ENCODE measurements at regions not wholly inside any gene's neighbourhood (a gene's known extent, or its start where the extent isn't known, plus 50 kb on each side); places are given as distances from the start of the nearest gene placed in this dataset.

- Mint-ChIP-seq H3K4me1 (no peaks in the 10 kb centered on the region), H3K27ac (no peak overlapping the region), H3K4me3 (no peak overlapping the region), H3K9me3 (ENCODE audit: low read depth) (no peaks in the 10 kb centered on the region), H3K36me3 (no peaks in the 10 kb centered on the region), H3K27me3 (no peaks in the 10 kb centered on the region)
- ATAC-seq: no peak
- DNase-seq: no peak
- CTCF ChIA-PET: no interaction called here
Measured at GRCh38 chr6:113287396-113287795, 569.7 kb upstream of the MARCKS start.

DNA sequence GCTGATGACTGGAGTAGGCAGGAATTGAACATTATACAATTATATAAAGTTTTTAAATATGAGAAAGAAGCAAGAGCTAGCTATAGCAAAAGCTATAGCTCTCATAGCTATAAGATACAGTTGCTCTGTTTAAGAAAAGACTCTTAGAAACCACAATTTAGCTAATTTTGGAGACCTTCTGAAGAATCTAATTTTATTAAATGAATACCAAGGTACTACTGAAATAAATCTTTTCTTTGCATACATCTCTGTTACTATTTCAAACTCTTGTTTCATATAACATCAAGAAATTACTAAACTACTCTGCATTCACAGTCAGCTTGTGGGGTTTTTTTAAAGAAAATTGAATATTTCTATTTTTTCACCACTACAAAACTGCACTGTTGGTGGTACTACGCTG, 568.7 kb upstream of the MARCKS start:
- no peak for ATAC-seq
- no peak overlapping the region for H3K4me3 Mint-ChIP-seq
- CTCF ChIA-PET: no interaction called here
- no peak for DNase-seq
- no peaks in the 10 kb centered on the region for H3K9me3 Mint-ChIP-seq (ENCODE audit: low read depth)
- no peaks in the 10 kb centered on the region for H3K36me3 Mint-ChIP-seq
- no peaks in the 10 kb centered on the region for H3K4me1 Mint-ChIP-seq
- no peak overlapping the region for H3K27ac Mint-ChIP-seq
- H3K27me3 Mint-ChIP-seq: no peaks in the 10 kb centered on the region

GRCh38 chr6:113289166-113289565, 568.0 kb upstream of the MARCKS start:
- CTCF ChIA-PET: no interaction called here

GRCh38 chr6:113290684-113291083, 566.5 kb upstream of the MARCKS start:
- DNase-seq (no peak), ATAC-seq (no peak)
- CTCF ChIA-PET: no interaction called here
- H3K36me3 Mint-ChIP-seq: no peaks in the 10 kb centered on the region
- no peaks in the 10 kb centered on the region for H3K27me3 Mint-ChIP-seq
- H3K4me3 Mint-ChIP-seq: no peak overlapping the region
- H3K4me1 Mint-ChIP-seq: no peaks in the 10 kb centered on the region
- no peak overlapping the region for H3K27ac Mint-ChIP-seq
- no peaks in the 10 kb centered on the region for H3K9me3 Mint-ChIP-seq (ENCODE audit: low read depth)

More at GRCh38 chr6:113289166-113289565, 568.0 kb upstream of the MARCKS start:
- ATAC-seq: no peak
- Mint-ChIP-seq H3K4me3 (no peak overlapping the region), H3K27me3 (no peaks in the 10 kb centered on the region), H3K27ac (no peak overlapping the region), H3K4me1 (no peaks in the 10 kb centered on the region), H3K36me3 (no peaks in the 10 kb centered on the region), H3K9me3 (ENCODE audit: low read depth) (no peaks in the 10 kb centered on the region)
- no peak for DNase-seq

DNA sequence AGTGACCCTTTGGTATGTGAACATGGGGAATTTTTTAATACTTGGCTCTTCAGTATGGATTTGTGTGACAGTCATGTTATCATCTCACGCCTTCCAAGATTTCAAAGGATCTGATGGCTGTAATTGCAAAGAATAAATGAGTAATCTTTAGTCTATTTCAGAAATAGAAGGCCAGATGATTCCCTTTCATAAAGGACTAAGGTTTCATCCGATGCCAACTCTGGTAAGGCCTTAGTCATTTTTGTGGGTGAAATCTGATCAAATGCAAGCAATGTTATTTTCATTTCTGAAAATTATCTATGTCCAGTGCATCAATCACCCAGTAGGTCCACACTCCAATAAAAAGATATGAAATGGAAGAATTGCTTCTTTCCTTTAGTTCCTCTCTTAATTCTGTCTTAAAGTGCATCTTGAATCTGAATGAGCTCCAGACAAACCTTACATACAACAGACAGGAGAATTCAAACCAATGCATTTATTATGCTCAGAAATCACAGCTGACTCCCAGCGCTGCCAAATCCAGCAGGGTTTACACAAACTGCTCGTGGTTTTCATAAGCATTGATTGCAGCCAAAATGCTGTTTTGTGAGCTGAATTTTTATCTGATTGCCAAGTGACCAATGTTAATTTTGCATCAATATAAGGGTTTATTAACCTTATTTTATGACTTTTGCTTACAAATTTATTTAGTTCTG, 565.2 kb upstream of the MARCKS start:
- Mint-ChIP-seq H3K4me1 (no peaks in the 10 kb centered on the region), H3K36me3 (no peaks in the 10 kb centered on the region), H3K27ac (no peak overlapping the region), H3K4me3 (no peak overlapping the region), H3K27me3 (no peaks in the 10 kb centered on the region), H3K9me3 (ENCODE audit: low read depth) (no peaks in the 10 kb centered on the region)
- ATAC-seq (no peak), DNase-seq (no peak)
- CTCF ChIA-PET: no interaction called here

DNA sequence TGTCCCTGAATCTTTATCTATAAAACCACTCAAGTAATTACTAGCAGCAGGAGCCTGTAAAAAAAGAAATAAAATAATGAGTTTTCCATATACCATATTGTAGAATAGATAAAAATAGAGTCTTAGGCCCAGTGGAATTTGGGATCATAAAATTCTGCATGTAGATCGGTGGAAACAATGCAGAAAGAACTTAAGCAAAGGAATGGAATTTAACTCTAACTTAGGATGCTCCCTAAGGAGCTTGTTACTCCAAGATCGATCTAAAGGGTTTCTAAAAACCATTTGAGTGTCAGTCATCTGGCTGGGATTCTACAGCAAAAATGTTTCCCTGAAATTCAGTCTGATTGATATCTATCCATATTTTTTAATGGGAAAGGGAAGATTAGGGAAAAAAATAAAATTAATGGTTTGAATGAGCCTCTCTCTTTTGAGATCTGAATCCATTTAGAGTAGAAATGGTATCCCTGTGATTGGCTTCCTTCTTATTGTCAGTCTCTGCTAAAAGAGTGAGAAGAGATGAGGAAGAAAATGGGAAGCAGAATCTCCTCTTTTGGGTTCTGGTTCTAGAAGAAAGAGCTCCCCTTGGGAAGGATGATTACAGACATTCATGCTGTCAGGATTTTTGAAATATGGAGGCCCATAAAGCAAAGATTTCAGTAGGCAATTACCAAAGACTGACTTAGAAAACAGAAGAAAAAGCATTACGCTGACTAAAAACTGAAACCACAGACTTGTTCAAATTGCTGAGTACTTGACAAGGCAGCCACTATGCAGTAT, 564.3 kb upstream of the MARCKS start:
- ATAC-seq: no peak
- Mint-ChIP-seq H3K27ac (no peak overlapping the region), H3K27me3 (no peaks in the 10 kb centered on the region), H3K4me1 (no peaks in the 10 kb centered on the region), H3K36me3 (no peaks in the 10 kb centered on the region), H3K4me3 (no peak overlapping the region), H3K9me3 (ENCODE audit: low read depth) (no peaks in the 10 kb centered on the region)
- DNase-seq: no peak
- CTCF ChIA-PET: no interaction called here

DNA sequence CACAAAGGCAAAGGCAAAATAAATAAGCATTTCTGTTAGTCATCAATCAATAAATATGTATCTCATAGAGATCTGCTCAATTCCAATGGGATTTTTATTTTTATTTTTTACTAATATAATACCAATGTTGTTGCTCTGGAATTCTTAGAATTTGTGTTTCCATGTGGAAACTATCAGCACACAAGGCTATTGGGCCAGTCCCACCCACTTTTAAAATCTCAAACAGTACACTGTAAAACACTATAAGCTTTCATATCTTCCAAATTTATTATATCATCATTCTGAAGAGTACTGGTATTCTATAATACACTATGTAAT, 563.8 kb upstream of the MARCKS start:
- CTCF ChIA-PET: no interaction called here
- Mint-ChIP-seq H3K27me3 (no peaks in the 10 kb centered on the region), H3K9me3 (ENCODE audit: low read depth) (no peaks in the 10 kb centered on the region), H3K4me3 (no peak overlapping the region), H3K4me1 (no peaks in the 10 kb centered on the region), H3K27ac (no peak overlapping the region), H3K36me3 (no peaks in the 10 kb centered on the region)
- ATAC-seq: no peak
- DNase-seq: no peak

- Mint-ChIP-seq H3K9me3 (ENCODE audit: low read depth) (no peaks in the 10 kb centered on the region), H3K27me3 (no peaks in the 10 kb centered on the region), H3K4me1 (no peaks in the 10 kb centered on the region), H3K36me3 (no peaks in the 10 kb centered on the region), H3K27ac (no peak overlapping the region), H3K4me3 (no peak overlapping the region)
- CTCF ChIA-PET: no interaction called here
- ATAC-seq (no peak), DNase-seq (no peak)
Measured at GRCh38 chr6:113299531-113299930, 557.6 kb upstream of the MARCKS start.

DNA sequence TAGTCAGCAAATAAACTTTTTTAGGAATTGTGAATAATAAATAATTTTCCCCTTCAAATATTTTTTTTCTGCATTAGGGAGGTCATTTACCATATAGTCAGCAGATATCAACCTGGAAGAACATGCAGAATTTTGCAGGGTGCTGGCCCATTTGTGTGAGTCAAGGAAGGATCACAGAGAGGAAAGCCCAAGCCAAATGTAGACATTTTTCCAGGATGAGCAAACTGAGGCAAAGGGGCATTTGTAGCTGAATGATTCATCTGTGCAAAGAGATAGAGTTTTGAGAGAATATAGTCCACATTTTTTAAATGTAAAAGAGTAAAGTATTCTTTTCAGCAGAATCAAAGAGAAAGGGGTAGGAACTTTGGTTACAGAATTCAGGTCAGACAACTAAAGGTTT, 555.5 kb upstream of the MARCKS start:
- ATAC-seq: no peak
- Mint-ChIP-seq H3K4me1 (no peaks in the 10 kb centered on the region), H3K9me3 (ENCODE audit: low read depth) (no peaks in the 10 kb centered on the region), H3K27ac (no peak overlapping the region), H3K27me3 (no peaks in the 10 kb centered on the region), H3K36me3 (no peaks in the 10 kb centered on the region), H3K4me3 (no peak overlapping the region)
- no peak for DNase-seq
- CTCF ChIA-PET: no interaction called here

DNA sequence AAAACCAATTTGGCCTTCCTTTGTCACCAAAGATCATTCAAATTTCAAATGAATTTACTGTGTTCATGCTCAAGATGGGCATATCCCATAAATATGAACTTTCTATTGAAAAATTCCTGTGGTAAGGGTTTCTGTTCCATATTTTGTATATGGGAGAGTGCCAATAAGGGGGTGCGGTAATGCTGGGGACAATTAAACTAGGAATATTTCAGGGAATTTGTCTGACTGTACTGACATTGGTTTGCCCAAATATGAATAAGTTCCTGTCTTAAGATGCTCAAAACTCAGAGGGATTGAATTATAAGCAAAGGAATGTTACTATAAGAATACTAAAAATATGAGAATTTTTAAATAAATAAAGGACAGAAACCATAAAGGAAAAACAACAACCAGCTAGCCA, 553.0 kb upstream of the MARCKS start:
- no peak overlapping the region for H3K4me3 Mint-ChIP-seq

GRCh38 chr6:113306552-113307145, 550.5 kb upstream of the MARCKS start:
- DNase-seq (peak; percentile 60), ATAC-seq (peak; percentile 67)
- Mint-ChIP-seq H3K27ac (no peak overlapping the region), H3K36me3 (no peaks in the 10 kb centered on the region), H3K4me3 (no peak overlapping the region), H3K9me3 (ENCODE audit: low read depth) (no peaks in the 10 kb centered on the region), H3K27me3 (no peaks in the 10 kb centered on the region), H3K4me1 (no peaks in the 10 kb centered on the region)
- CTCF ChIA-PET: interaction anchor here (0.9 to 1.8 kb wide), 3 partner anchors 8 to 601 kb away, joined by 4 to 20 read pairs (median 4); no protein-coding TSS in a partner anchor

More for the DNA sequence above, 553.0 kb upstream of the MARCKS start:
- Mint-ChIP-seq H3K36me3 (no peaks in the 10 kb centered on the region), H3K27ac (no peak overlapping the region), H3K9me3 (ENCODE audit: low read depth) (no peaks in the 10 kb centered on the region), H3K27me3 (no peaks in the 10 kb centered on the region), H3K4me1 (no peaks in the 10 kb centered on the region)
- ATAC-seq (no peak), DNase-seq (no peak)
- CTCF ChIA-PET: no interaction called here

DNA sequence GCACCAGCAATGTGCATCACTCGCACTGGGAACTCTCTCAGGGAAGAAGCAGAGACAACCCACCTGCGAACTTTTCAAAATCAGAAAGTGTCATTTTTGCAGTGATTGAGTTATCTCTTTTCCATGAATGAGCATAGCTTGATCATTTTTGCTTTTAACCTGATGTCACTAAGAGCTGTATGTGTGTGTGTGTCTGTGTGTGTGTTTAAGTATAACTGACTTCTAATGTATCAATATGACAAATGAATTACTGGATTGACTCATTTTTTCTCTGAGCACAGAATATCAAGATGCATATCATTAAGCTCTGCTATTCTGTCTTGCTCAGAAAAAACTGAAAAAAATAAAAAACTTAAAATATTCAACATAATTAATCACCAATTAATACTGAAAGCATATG, 548.9 kb upstream of the MARCKS start:
- CTCF ChIA-PET: interaction anchor here (1.2 kb wide), 1 partner anchor 551 kb away, joined by 6 read pairs; no protein-coding TSS in a partner anchor
- Mint-ChIP-seq H3K9me3 (ENCODE audit: low read depth) (no peaks in the 10 kb centered on the region), H3K27me3 (no peaks in the 10 kb centered on the region), H3K4me3 (no peak overlapping the region), H3K27ac (no peak overlapping the region), H3K4me1 (no peaks in the 10 kb centered on the region), H3K36me3 (no peaks in the 10 kb centered on the region)
- DNase-seq (no peak), ATAC-seq (no peak)

- Mint-ChIP-seq H3K9me3 (ENCODE audit: low read depth) (no peaks in the 10 kb centered on the region), H3K27me3 (no peaks in the 10 kb centered on the region), H3K27ac (no peak overlapping the region), H3K4me1 (no peaks in the 10 kb centered on the region), H3K4me3 (no peak overlapping the region), H3K36me3 (no peaks in the 10 kb centered on the region)
- CTCF ChIA-PET: no interaction called here
- DNase-seq (no peak), ATAC-seq (no peak)
Measured at GRCh38 chr6:113313841-113314240, 543.3 kb upstream of the MARCKS start.

- no peaks in the 10 kb centered on the region for H3K36me3 Mint-ChIP-seq
- DNase-seq (no peak), ATAC-seq (no peak)
- no peaks in the 10 kb centered on the region for H3K4me1 Mint-ChIP-seq
- H3K9me3 Mint-ChIP-seq (ENCODE audit: low read depth): no peaks in the 10 kb centered on the region
- no peak overlapping the region for H3K4me3 Mint-ChIP-seq
- no peak overlapping the region for H3K27ac Mint-ChIP-seq
- CTCF ChIA-PET: no interaction called here
- H3K27me3 Mint-ChIP-seq: no peaks in the 10 kb centered on the region
Measured at GRCh38 chr6:113315165-113315564, 542.0 kb upstream of the MARCKS start.
